AG10803 (cell line): ENCODE measurements at regions not wholly inside any gene's neighbourhood (a gene's known extent, or its start where the extent isn't known, plus 50 kb on each side); places are given as distances from the start of the nearest gene placed in this dataset.

ENCODE experiments used
- DNase-seq: peaks from one replicate; pipeline ENCODE4 v3.0.0; 2010; ENCODE audit warnings: low read depth
- H3K4me3 ChIP-seq: 2 replicates; pipeline ENCODE4 v1.5.1; 2011; ENCODE audit warnings: mild to moderate bottlenecking, low read length, control low read depth
- CTCF ChIP-seq: conservative IDR thresholded peaks from 2 replicates; pipeline ENCODE4 v1.5.1; 2011; ENCODE audit warnings: mild to moderate bottlenecking, low read length, control low read depth, inconsistent platforms

- TF ChIP-seq CTCF = no peak
- peak; percentile 48 for DNase-seq
- peak overlapping the region; percentile 38 for H3K4me3 ChIP-seq
Measured at GRCh38 chr2:9738535-9739496, 104.5 kb upstream of the TAF1B start.

- peak; percentile 45 for DNase-seq
- TF ChIP-seq CTCF = no peak
- peak overlapping the region; percentile 38 for H3K4me3 ChIP-seq
Measured at GRCh38 chr2:9739531-9739964, 103.7 kb upstream of the TAF1B start.

GRCh38 chr2:9740382-9741073 lies 102.7 kb upstream of the TAF1B start:
- H3K4me3 ChIP-seq = no peak overlapping the region
- no peak for TF ChIP-seq CTCF
- peak; percentile 43 for DNase-seq

GRCh38 chr2:9741110-9741509 lies 102.2 kb upstream of the TAF1B start:
- no peak for TF ChIP-seq CTCF
- H3K4me3 ChIP-seq = no peak overlapping the region
- peak; percentile 24 for DNase-seq

GRCh38 chr2:9742601-9743000 lies 100.7 kb upstream of the TAF1B start:
- H3K4me3 ChIP-seq = no peak overlapping the region
- TF ChIP-seq CTCF = no peak
- no peak for DNase-seq

GRCh38 chr2:9744256-9745004 lies 98.8 kb upstream of the TAF1B start:
- no peak for TF ChIP-seq CTCF
- DNase-seq = peak; percentile 46
- H3K4me3 ChIP-seq = no peak overlapping the region
